ENCODE measurements at regions not wholly inside any gene's neighbourhood (a gene's known extent, or its start where the extent isn't known, plus 50 kb on each side); places are given as distances from the start of the nearest gene placed in this dataset.

GRCh38 chr3:174618368-174619080 is 240.6 kb upstream of the NAALADL2 start:
- H3K4me3 ChIP-seq (replicated peaks in 1 of 3; ENCODE audit: insufficient read depth in 1 of 3, low read depth in 1 of 3, low read length in 3 of 3), result no peak overlapping the region
- no peak overlapping the region for H3K9ac ChIP-seq (replicated peaks; ENCODE audit: extremely low read depth, insufficient read depth, low read length)
- H3K36me3 ChIP-seq (ENCODE audit: control insufficient read depth in 2 of 2, extremely low read depth in 1 of 2, insufficient read depth in 2 of 2, low read length in 2 of 2), result no peaks in the 10 kb centered on the region
- ChIA-PET CTCF (interaction anchor here (1.9 kb wide), 1 partner anchor 12 kb away, joined by 11 read pairs; no protein-coding TSS in a partner anchor), POLR2A (no interaction called here)
- no peak for DNase-seq (ENCODE audit: low read depth, low spot score)
- H3K4me2 ChIP-seq (ENCODE audit: insufficient read depth, low read length), result no peak overlapping the region
- H2AFZ ChIP-seq (ENCODE audit: low read depth, low read length), result no peak overlapping the region
- no peaks in the 10 kb centered on the region for H3K9me1 ChIP-seq (replicated peaks; ENCODE audit: control insufficient read depth, extremely low read depth, insufficient read depth, low read length)
- intact Hi-C loops (cut with micrococcal nuclease) (no loop called here), dilution Hi-C loops (cut with MboI; ENCODE audit: extremely low pct_ligation_motif_present, low sequenced_read_pairs) (no loop called here)
- no peaks in the 10 kb centered on the region for H4K20me1 ChIP-seq (replicated peaks; ENCODE audit: control insufficient read depth, extremely low read depth, insufficient read depth, low read length)
- no peak overlapping the region for H3K27ac ChIP-seq (ENCODE audit: insufficient read depth, low read depth, low read length)
- no TSS peak for BruUV-seq (replicated peaks)
- H3K4me1 ChIP-seq (ENCODE audit: control insufficient read depth, extremely low read depth, insufficient read depth, low read length), result no peaks in the 10 kb centered on the region
- no peaks in the 10 kb centered on the region for H3K9me3 ChIP-seq (replicated peaks; ENCODE audit: control insufficient read depth, insufficient read depth, low read length)
- H3K79me2 ChIP-seq (ENCODE audit: control insufficient read depth, insufficient read depth, low read length), result no peaks in the 10 kb centered on the region
- FAIRE-seq, result no peak
- no peaks in the 10 kb centered on the region for H3K27me3 ChIP-seq (ENCODE audit: control insufficient read depth in 2 of 2, insufficient read depth in 2 of 2, low read length in 2 of 2)
- TF ChIP-seq GATA2 (IDR thresholded peaks at IDR 0.05; ENCODE audit: insufficient read depth, insufficient read length, low read depth, low read length) (no peak), FOS (IDR thresholded peaks at IDR 0.05; ENCODE audit: borderline replicate concordance, insufficient read depth, low read length) (no peak), EZH2 (IDR thresholded peaks at IDR 0.05; ENCODE audit: borderline replicate concordance, low read depth, low read length, severe bottlenecking) (no peak), MAX (IDR thresholded peaks at IDR 0.05; ENCODE audit: insufficient read depth, insufficient read length) (no peak), POLR2AphosphoS5 (IDR thresholded peaks at IDR 0.05; ENCODE audit: insufficient read depth, low read depth, low read length) (no peak), MYC (IDR thresholded peaks at IDR 0.05; ENCODE audit: low read depth, low read length) (no peak), POLR2A (IDR thresholded peaks at IDR 0.05; ENCODE audit: low read depth, low read length) (no peak), JUN (IDR thresholded peaks at IDR 0.05; ENCODE audit: borderline replicate concordance, insufficient read depth, insufficient read length, low read depth) (no peak), CTCF (IDR thresholded peaks at IDR 0.05; ENCODE audit: extremely low read depth in 1 of 2, insufficient read depth in 1 of 2, low read depth in 1 of 2, low read length in 2 of 2) (no peak)

Measured in endothelial cell of umbilical vein (primary cell).